ENCODE measurements at regions not wholly inside any gene's neighbourhood (a gene's known extent, or its start where the extent isn't known, plus 50 kb on each side); places are given as distances from the start of the nearest gene placed in this dataset.

GRCh38 chrX:21056622-21057021 lies 317.6 kb upstream of the CNKSR2 start:
- peak; percentile 17 for DNase-seq

GRCh38 chrX:21047034-21047455 lies 327.2 kb upstream of the CNKSR2 start:
- no peak for DNase-seq

- DNase-seq = no peak
Measured at GRCh38 chrX:21014326-21014725, 359.9 kb upstream of the CNKSR2 start.

- no peak for DNase-seq
Measured at GRCh38 chrX:21004835-21005234, 369.4 kb upstream of the CNKSR2 start.

GRCh38 chrX:20995829-20996228 lies 378.4 kb upstream of the CNKSR2 start:
- no peak for DNase-seq

- DNase-seq = no peak
Measured at GRCh38 chrX:20989361-20989760, 384.9 kb upstream of the CNKSR2 start.

GRCh38 chrX:20988804-20989203 lies 385.4 kb upstream of the CNKSR2 start:
- no peak for DNase-seq

- DNase-seq = no peak
Measured at GRCh38 chrX:20988118-20988517, 386.1 kb upstream of the CNKSR2 start.

- DNase-seq = no peak
Measured at GRCh38 chrX:20980426-20980825, 393.8 kb upstream of the CNKSR2 start.

- DNase-seq = no peak
Measured at GRCh38 chrX:20974326-20974725, 399.9 kb upstream of the CNKSR2 start.

- no peak for DNase-seq
Measured at GRCh38 chrX:20973038-20973437, 401.2 kb upstream of the CNKSR2 start.

GRCh38 chrX:20971250-20971649 lies 403.0 kb upstream of the CNKSR2 start:
- no peak for DNase-seq

GRCh38 chrX:20969565-20969964 lies 404.7 kb upstream of the CNKSR2 start:
- no peak for DNase-seq

- no peak for DNase-seq
Measured at GRCh38 chrX:20968996-20969395, 405.2 kb upstream of the CNKSR2 start.

- DNase-seq = no peak
Measured at GRCh38 chrX:20967725-20968124, 406.5 kb upstream of the CNKSR2 start.

- no peak for DNase-seq
Measured at GRCh38 chrX:20965270-20966044, 408.8 kb upstream of the CNKSR2 start.

- no peak for DNase-seq
Measured at GRCh38 chrX:20954014-20954413, 420.2 kb upstream of the CNKSR2 start.

GRCh38 chrX:20952180-20952579 lies 422.0 kb upstream of the CNKSR2 start:
- no peak for DNase-seq

GRCh38 chrX:20951016-20951810 lies 423.0 kb upstream of the CNKSR2 start:
- DNase-seq = no peak

GRCh38 chrX:20947411-20947912 lies 426.8 kb upstream of the CNKSR2 start:
- DNase-seq = no peak

- peak; percentile 0 for DNase-seq
Measured at GRCh38 chrX:20913760-20914159, 460.5 kb upstream of the CNKSR2 start.

GRCh38 chrX:20906571-20906970 lies 467.6 kb upstream of the CNKSR2 start:
- no peak for DNase-seq

- no peak for DNase-seq
Measured at GRCh38 chrX:20884565-20884964, 489.7 kb upstream of the CNKSR2 start.

GRCh38 chrX:20863649-20864048 lies 510.6 kb upstream of the CNKSR2 start:
- DNase-seq = no peak

All from OCI-M1 (cell line).